PC-9 (cell line): ENCODE measurements at regions not wholly inside any gene's neighbourhood (a gene's known extent, or its start where the extent isn't known, plus 50 kb on each side); places are given as distances from the start of the nearest gene placed in this dataset.

Experiments
- BruUV-seq: library from RNA; stranded (reverse); fragments of 400-500 nt; replicated peaks from 2 replicates; lab custom pipeline; 2021; lab: Mats Ljungman, UMichigan
- CTCF ChIA-PET: fragments of 300-600 bp; sonication (Branson Sonifier 250); formaldehyde crosslinking; loops from one replicate; lab custom pipeline; 2022; ENCODE audit warnings: antibody characterized with exemption; lab: Charles Lee
- POLR2A ChIA-PET: fragments of 300-600 bp; sonication (Branson Sonifier 250); formaldehyde crosslinking; loops from one replicate; lab custom pipeline; 2022; ENCODE audit warnings: antibody characterized with exemption; ENCODE audit not compliant: unreplicated experiment; lab: Charles Lee
- DNase-seq, 2 experiments: peaks; one replicate each; pipeline versions ENCODE4 v3.0.0 to v3.0.0-alpha.2; 2015 to 2022; ENCODE audit warnings: mixed read lengths in 1 of 2
- H2AFZ ChIP-seq: fragments of 200-600 bp; sonication (generic); 2 replicates; pipeline ENCODE4 v1.8.1; 2017; ENCODE audit warnings: antibody characterized with exemption
- H3F3A ChIP-seq: fragments of 200-600 bp; sonication (generic); 2 replicates; pipeline ENCODE4 v1.8.1; 2017; ENCODE audit warnings: antibody characterized with exemption, mild to moderate bottlenecking, low read depth; ENCODE audit not compliant: insufficient read depth
- H3K27ac ChIP-seq: fragments of 200-600 bp; sonication (generic); 2 replicates; pipeline ENCODE4 v1.6.1; 2016; ENCODE audit warnings: mixed run types
- H3K27me3 ChIP-seq: fragments of 200-600 bp; sonication (generic); 2 replicates; pipeline ENCODE4 v1.6.1; 2016; ENCODE audit warnings: low read depth, mixed run types; ENCODE audit not compliant: insufficient read depth
- H3K36me3 ChIP-seq: fragments of 200-600 bp; sonication (generic); 2 replicates; pipeline ENCODE4 v1.6.1; 2016; ENCODE audit warnings: low read depth, mixed run types
- H3K4me1 ChIP-seq: fragments of 200-600 bp; sonication (generic); replicated peaks from 2 replicates; pipeline ENCODE4 v1.6.1; 2016; ENCODE audit warnings: mixed run types; ENCODE audit not compliant: insufficient read depth
- H3K4me2 ChIP-seq: fragments of 200-600 bp; sonication (generic); 2 replicates; pipeline ENCODE4 v1.6.1; 2017; ENCODE audit warnings: mixed run types
- H3K4me3 ChIP-seq: fragments of 200-600 bp; sonication (generic); 2 replicates; pipeline ENCODE4 v1.6.1; 2016; ENCODE audit warnings: mixed run types
- H3K79me2 ChIP-seq: fragments of 200-600 bp; sonication (generic); 2 replicates; pipeline ENCODE4 v1.6.1; 2017; ENCODE audit warnings: low read depth, mixed run types
- H3K9me2 ChIP-seq: fragments of 200-600 bp; sonication (generic); 2 replicates; pipeline ENCODE4 v1.8.1; 2017; ENCODE audit warnings: mild to moderate bottlenecking; ENCODE audit not compliant: insufficient read depth
- H3K9me3 ChIP-seq: fragments of 200-600 bp; sonication (generic); 2 replicates; pipeline ENCODE4 v1.8.1; 2016; ENCODE audit warnings: low read depth; ENCODE audit not compliant: insufficient read depth
- H4K20me1 ChIP-seq: fragments of 200-600 bp; sonication (generic); 2 replicates; pipeline ENCODE4 v1.8.1; 2017; ENCODE audit not compliant: insufficient read depth
- CTCF ChIP-seq: fragments of 200-600 bp; sonication (generic); conservative IDR thresholded peaks from 2 replicates; pipeline ENCODE4 v1.6.1; 2017; ENCODE audit warnings: mixed run types, antibody characterized with exemption, mild to moderate bottlenecking, moderate library complexity
- EZH2 ChIP-seq: fragments of 200-600 bp; sonication (generic); IDR thresholded peaks from 2 replicates; pipeline ENCODE4 v1.8.0; 2017; ENCODE audit warnings: antibody characterized with exemption, low read depth
- intact Hi-C: fragments of 100-400 bp; cut with micrococcal nuclease; formaldehyde crosslinking; loops from one replicate; pipeline ENCODE4 v1.10.0; 2022; ENCODE audit not compliant: unreplicated experiment

- no peaks in the 10 kb centered on the region for H3K9me2 ChIP-seq
- H3K4me3 ChIP-seq, result no peak overlapping the region
- H3F3A ChIP-seq, result peaks cover 24% of the 10 kb centered on the region
- H3K79me2 ChIP-seq, result no peaks in the 10 kb centered on the region
- DNase-seq, result no peak
- H3K4me2 ChIP-seq, result no peak overlapping the region
- BruUV-seq, result no TSS peak
- no peak overlapping the region for H2AFZ ChIP-seq
- no peaks in the 10 kb centered on the region for H3K36me3 ChIP-seq
- TF ChIP-seq EZH2 (no peak), CTCF (no peak)
- ChIA-PET POLR2A (no interaction called here), CTCF (interaction anchor here (0.7 kb wide), 1 partner anchor 141 kb away, joined by 4 read pairs; no protein-coding TSS in a partner anchor)
- peaks cover 8% of the 10 kb centered on the region; the same call in 1 of the 2 replicates for H3K9me3 ChIP-seq
- no peak overlapping the region for H3K27ac ChIP-seq
- H3K27me3 ChIP-seq, result no peaks in the 10 kb centered on the region
- intact Hi-C loops, result no loop called here
- peaks cover 31% of the 10 kb centered on the region for H3K4me1 ChIP-seq
- H4K20me1 ChIP-seq, result no peaks in the 10 kb centered on the region
Measured at GRCh38 chr9:91056486-91056885, 254.9 kb downstream of the SYK start.

GRCh38 chr9:91056917-91057316 is 255.3 kb downstream of the SYK start:
- Histone ChIP-seq H3K9me2 (no peaks in the 10 kb centered on the region), H3F3A (peaks cover 29% of the 10 kb centered on the region), H3K4me2 (no peak overlapping the region), H3K27me3 (no peaks in the 10 kb centered on the region), H3K27ac (no peak overlapping the region), H3K9me3 (peaks cover 8% of the 10 kb centered on the region; the same call in 1 of the 2 replicates), H4K20me1 (no peaks in the 10 kb centered on the region), H2AFZ (no peak overlapping the region), H3K79me2 (no peaks in the 10 kb centered on the region), H3K4me1 (peaks cover 36% of the 10 kb centered on the region), H3K4me3 (no peak overlapping the region), H3K36me3 (no peaks in the 10 kb centered on the region)
- intact Hi-C loops, result no loop called here
- ChIA-PET CTCF (interaction anchor here (0.6 to 0.9 kb wide), 3 partner anchors 99 to 369 kb away, joined by 3 to 4 read pairs (median 4); no protein-coding TSS in a partner anchor), POLR2A (no interaction called here)
- no peak for DNase-seq
- no TSS peak for BruUV-seq
- TF ChIP-seq CTCF, result no peak
- TF ChIP-seq EZH2, result no peak

GRCh38 chr9:91059713-91060112 is 258.1 kb downstream of the SYK start:
- peak overlapping the region; percentile 86 for H3K27ac ChIP-seq
- no peak for DNase-seq

More at GRCh38 chr9:91059713-91060112, 258.1 kb downstream of the SYK start:
- CTCF ChIA-PET, result no interaction called here
- Histone ChIP-seq H3K9me3 (peaks cover 8% of the 10 kb centered on the region; the same call in 1 of the 2 replicates), H3K4me3 (no peak overlapping the region), H3K27me3 (no peaks in the 10 kb centered on the region), H3K36me3 (no peaks in the 10 kb centered on the region), H4K20me1 (no peaks in the 10 kb centered on the region), H3K4me2 (peak overlapping the region; percentile 73), H3K4me1 (peaks cover 48% of the 10 kb centered on the region), H3K79me2 (no peaks in the 10 kb centered on the region), H2AFZ (no peak overlapping the region), H3K9me2 (no peaks in the 10 kb centered on the region), H3F3A (peaks cover 33% of the 10 kb centered on the region)
- BruUV-seq, result no TSS peak
- POLR2A ChIA-PET, result interaction anchor here (0.6 to 0.7 kb wide), 2 partner anchors 59 to 511 kb away, joined by 3 to 4 read pairs; no protein-coding TSS in a partner anchor
- TF ChIP-seq CTCF (no peak), EZH2 (no peak)
- intact Hi-C loops, result loop anchor here (1.0 to 10.0 kb wide), 6 partner anchors 21 to 255 kb away; no protein-coding TSS in a partner anchor
